ENCODE measurements at regions not wholly inside any gene's neighbourhood (a gene's known extent, or its start where the extent isn't known, plus 50 kb on each side); places are given as distances from the start of the nearest gene placed in this dataset.

DNA sequence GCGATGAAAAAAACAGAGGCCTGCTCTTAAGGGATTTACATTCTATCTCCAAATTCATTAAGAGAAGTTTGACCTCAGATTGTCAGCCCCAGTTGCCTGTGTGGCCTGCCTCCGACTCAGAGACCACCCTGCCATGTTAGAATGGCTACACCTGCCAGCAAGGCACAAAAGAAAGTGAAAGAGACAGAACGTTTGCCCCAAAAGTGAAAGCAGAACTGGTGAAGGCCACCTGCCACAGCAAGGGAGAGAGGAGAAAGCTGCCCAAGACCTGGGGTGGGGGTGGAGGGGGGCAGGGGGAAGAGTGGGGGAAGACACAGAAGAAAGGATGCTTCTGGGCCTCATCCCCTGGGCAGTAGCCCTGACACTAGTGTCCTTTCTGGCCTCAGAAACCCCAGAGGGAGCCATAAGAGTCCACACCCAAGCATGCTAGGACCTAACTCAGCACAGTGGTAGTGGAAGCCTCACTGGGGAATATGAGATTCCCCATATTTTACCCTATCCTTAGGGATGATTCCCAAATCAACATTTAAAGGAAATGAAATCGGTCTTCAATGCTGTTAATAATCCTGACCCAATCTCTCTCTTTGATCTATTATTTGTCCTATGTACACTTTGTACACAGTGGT, 389.7 kb downstream of the TXNL1 start:
- 0% methylated on average over 3 of the region's 4 CpGs for WGBS (ENCODE audit: insufficient coverage, low coverage, missing lambda C conversion rate)
- DNase-seq (ENCODE audit: extremely low read depth in 1 of 4, low spot score in 3 of 4) (no peak), FAIRE-seq (no peak), ATAC-seq (no peak)
- in situ Hi-C loops (cut with MboI), result no loop called here
- no peaks in the 10 kb centered on the region for H3K79me2 ChIP-seq (ENCODE audit: control insufficient read depth, insufficient read depth, low read length)
- BruUV-seq (replicated peaks), result no TSS peak
- H3K9me1 ChIP-seq (ENCODE audit: control insufficient read depth, insufficient read depth, low read length), result no peaks in the 10 kb centered on the region
- H4K20me1 ChIP-seq (replicated peaks; ENCODE audit: control insufficient read depth, insufficient read depth, low read length), result no peaks in the 10 kb centered on the region
- H2AFZ ChIP-seq (ENCODE audit: low read depth, low read length), result no peak overlapping the region
- no peaks in the 10 kb centered on the region for H3K9me3 ChIP-seq (replicated peaks; ENCODE audit: control insufficient read depth, insufficient read depth, low read depth, low read length)
- intact Hi-C loops (cut with micrococcal nuclease), result no loop called here
- no peak overlapping the region for H3K4me2 ChIP-seq (ENCODE audit: insufficient read depth, low read length)
- no peak overlapping the region for H3K4me3 ChIP-seq
- CTCF ChIA-PET (ENCODE audit: low intra/inter-chr PET ratio), result no interaction called here
- POLR2A ChIA-PET, result no interaction called here
- no peak overlapping the region for H3K27ac ChIP-seq (ENCODE audit: extremely low read depth, low read depth, low read length)
- TF ChIP-seq ZNF253 (CRISPR knock-in tag; conservative IDR thresholded peaks at IDR 0.05) (no peak), RBM14 (IDR thresholded peaks at IDR 0.05; ENCODE audit: borderline replicate concordance, insufficient read depth, low read depth, low read length) (no peak), NR1H2 (CRISPR knock-in tag; IDR thresholded peaks at IDR 0.05) (no peak), ZNF668 (CRISPR knock-in tag; IDR thresholded peaks at IDR 0.05) (no peak), KDM4B (IDR thresholded peaks at IDR 0.05; ENCODE audit: borderline replicate concordance in 2 of 2, low read depth in 1 of 2) (no peak), PTBP1 (IDR thresholded peaks at IDR 0.05; ENCODE audit: low read depth, low read length) (no peak), SAFB2 (IDR thresholded peaks at IDR 0.05; ENCODE audit: borderline replicate concordance, low read depth, low read length, severe bottlenecking) (no peak), NFRKB (IDR thresholded peaks at IDR 0.05; ENCODE audit: low read depth) (no peak), TAF7 (tag; IDR thresholded peaks at IDR 0.05) (no peak), FOXK1 (CRISPR knock-in tag; IDR thresholded peaks at IDR 0.05; ENCODE audit: borderline replicate concordance) (no peak), CREB1 (IDR thresholded peaks at IDR 0.05) (no peak), CREB1 (CRISPR knock-in tag; IDR thresholded peaks at IDR 0.05) (no peak), SREBF1 (IDR thresholded peaks at IDR 0.05; ENCODE audit: borderline replicate concordance, low read depth, low read length) (no peak), TEAD4 (IDR thresholded peaks at IDR 0.05; ENCODE audit: low read length) (no peak), TEAD4 (CRISPR knock-in tag; IDR thresholded peaks at IDR 0.05; ENCODE audit: borderline replicate concordance) (no peak), FOXM1 (IDR thresholded peaks at IDR 0.05; ENCODE audit: low read depth) (no peak), FOXM1 (CRISPR knock-in tag; IDR thresholded peaks at IDR 0.05; ENCODE audit: low read depth) (no peak), PKNOX1 (IDR thresholded peaks at IDR 0.05) (no peak), PHF20 (IDR thresholded peaks at IDR 0.05; ENCODE audit: partially characterized antibody) (no peak)
- TF ChIP-seq, protein P1, sequence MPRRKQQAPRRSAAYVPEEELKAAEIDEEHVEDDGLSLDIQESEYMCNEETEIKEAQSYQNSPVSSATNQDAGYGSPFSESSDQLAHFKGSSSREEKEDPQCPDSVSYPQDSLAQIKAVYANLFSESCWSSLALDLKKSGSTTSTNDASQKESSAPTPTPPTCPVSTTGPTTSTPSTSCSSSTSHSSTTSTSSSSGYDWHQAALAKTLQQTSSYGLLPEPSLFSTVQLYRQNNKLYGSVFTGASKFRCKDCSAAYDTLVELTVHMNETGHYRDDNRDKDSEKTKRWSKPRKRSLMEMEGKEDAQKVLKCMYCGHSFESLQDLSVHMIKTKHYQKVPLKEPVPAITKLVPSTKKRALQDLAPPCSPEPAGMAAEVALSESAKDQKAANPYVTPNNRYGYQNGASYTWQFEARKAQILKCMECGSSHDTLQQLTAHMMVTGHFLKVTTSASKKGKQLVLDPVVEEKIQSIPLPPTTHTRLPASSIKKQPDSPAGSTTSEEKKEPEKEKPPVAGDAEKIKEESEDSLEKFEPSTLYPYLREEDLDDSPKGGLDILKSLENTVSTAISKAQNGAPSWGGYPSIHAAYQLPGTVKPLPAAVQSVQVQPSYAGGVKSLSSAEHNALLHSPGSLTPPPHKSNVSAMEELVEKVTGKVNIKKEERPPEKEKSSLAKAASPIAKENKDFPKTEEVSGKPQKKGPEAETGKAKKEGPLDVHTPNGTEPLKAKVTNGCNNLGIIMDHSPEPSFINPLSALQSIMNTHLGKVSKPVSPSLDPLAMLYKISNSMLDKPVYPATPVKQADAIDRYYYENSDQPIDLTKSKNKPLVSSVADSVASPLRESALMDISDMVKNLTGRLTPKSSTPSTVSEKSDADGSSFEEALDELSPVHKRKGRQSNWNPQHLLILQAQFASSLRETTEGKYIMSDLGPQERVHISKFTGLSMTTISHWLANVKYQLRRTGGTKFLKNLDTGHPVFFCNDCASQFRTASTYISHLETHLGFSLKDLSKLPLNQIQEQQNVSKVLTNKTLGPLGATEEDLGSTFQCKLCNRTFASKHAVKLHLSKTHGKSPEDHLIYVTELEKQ (CRISPR knock-in tag; IDR thresholded peaks at IDR 0.05), result no peak
- no peaks in the 10 kb centered on the region for H3K36me3 ChIP-seq (ENCODE audit: control insufficient read depth, insufficient read depth, low read length)
- H3K27me3 ChIP-seq (ENCODE audit: control insufficient read depth in 2 of 2, insufficient read depth in 2 of 2, low read length in 2 of 2), result no peaks in the 10 kb centered on the region
- no peaks in the 10 kb centered on the region for H3K4me1 ChIP-seq (replicated peaks in 1 of 2; ENCODE audit: control insufficient read depth in 2 of 2, insufficient read depth in 2 of 2, low read length in 2 of 2)
- H3K9ac ChIP-seq (ENCODE audit: insufficient read depth in 1 of 2, low read depth in 2 of 2, low read length in 2 of 2), result no peak overlapping the region
